Brain microvascular endothelial cell (primary cell): ENCODE measurements at regions not wholly inside any gene's neighbourhood (a gene's known extent, or its start where the extent isn't known, plus 50 kb on each side); places are given as distances from the start of the nearest gene placed in this dataset.

Experiments
- DNase-seq: peaks from one replicate; pipeline ENCODE4 v3.0.0-alpha.2; 2020
- H3K27ac ChIP-seq: fragments of 250-450 bp; sonication (Bioruptor Pico); 2 replicates; pipeline ENCODE4 v1.5.1; 2020; ENCODE audit warnings: mild to moderate bottlenecking, moderate library complexity
- H3K27me3 ChIP-seq: fragments of 250-450 bp; sonication (Bioruptor Pico); replicated peaks from 2 replicates; pipeline ENCODE4 v1.5.1; 2020; ENCODE audit warnings: mild to moderate bottlenecking
- H3K36me3 ChIP-seq: fragments of 250-450 bp; sonication (Bioruptor Pico); replicated peaks from 2 replicates; pipeline ENCODE4 v1.5.1; 2020; ENCODE audit warnings: mild to moderate bottlenecking
- H3K4me3 ChIP-seq: 2 replicates; pipeline ENCODE4 v1.5.1; 2011; ENCODE audit warnings: low read depth, mild to moderate bottlenecking, control low read depth, low read length, moderate library complexity
- in situ Hi-C: cut with HindIII; loops from 2 replicates; pipeline ENCODE4 v1.10.0; 2017; ENCODE audit warnings: low sequenced_read_pairs, low pct_ligation_motif_present
- TF ChIP-seq, protein P1 (sequence below): IDR thresholded peaks from 2 replicates; pipeline ENCODE4 v1.5.1; 2011; ENCODE audit warnings: low read depth, mild to moderate bottlenecking, moderate library complexity, low read length, control low read depth, inconsistent platforms; ENCODE audit errors: missing control alignments

DNA sequence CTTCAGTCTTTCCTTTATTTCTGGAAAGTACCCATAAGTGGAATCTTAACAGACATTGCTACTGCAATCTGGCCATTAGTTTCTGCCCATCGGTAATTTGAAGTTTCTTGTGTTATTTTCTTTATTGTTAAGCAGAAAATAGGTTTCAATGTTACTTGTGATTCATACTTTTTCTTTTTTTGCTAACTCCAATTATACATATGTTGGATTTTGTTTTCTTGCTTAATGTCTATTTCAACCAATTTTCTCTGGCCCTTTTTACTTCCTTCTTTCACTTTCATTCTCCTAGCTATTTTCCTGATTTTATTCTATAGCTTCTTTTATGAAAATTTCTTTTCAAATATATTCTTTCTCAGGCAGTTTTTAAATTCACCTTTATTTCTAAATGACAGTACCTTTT, 457.4 kb downstream of the TCERG1L start:
- DNase-seq = no peak

DNA sequence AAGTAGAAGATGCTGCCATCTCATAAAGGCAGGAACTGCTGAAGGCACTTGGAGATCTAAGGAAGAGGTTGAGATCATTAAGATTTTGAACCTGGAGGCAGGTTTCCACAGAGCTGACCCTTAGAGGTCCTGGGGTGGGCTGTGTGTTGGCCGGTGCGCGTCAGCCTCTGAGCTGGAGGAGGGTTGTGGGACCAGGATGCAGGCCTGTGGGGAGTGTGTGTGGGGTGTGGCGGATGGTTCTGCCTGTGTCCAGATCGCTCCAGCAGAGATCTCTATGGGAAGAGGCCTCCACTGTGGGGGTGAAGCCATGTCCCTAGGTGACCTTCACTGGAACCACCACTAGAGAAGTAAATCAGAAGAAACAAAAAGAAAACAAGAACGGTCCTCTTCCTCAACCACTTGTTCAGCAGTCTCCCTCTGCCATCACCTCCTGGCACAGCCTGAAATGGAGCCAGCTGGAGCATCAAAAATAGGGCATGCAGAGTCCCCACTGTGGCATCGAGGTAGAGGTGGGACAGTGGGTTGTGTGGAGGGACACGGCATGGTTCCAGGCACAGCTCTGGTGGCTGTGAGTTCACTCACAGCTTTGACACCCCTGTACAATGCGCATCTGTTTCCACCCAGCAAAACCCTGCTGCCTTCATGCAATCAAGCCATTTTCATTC, 453.8 kb downstream of the TCERG1L start:
- DNase-seq = no peak
- Histone ChIP-seq H3K27me3 (no peaks in the 10 kb centered on the region), H3K27ac (no peak overlapping the region), H3K36me3 (no peaks in the 10 kb centered on the region), H3K4me3 (no peak overlapping the region)
- TF ChIP-seq, protein P1, sequence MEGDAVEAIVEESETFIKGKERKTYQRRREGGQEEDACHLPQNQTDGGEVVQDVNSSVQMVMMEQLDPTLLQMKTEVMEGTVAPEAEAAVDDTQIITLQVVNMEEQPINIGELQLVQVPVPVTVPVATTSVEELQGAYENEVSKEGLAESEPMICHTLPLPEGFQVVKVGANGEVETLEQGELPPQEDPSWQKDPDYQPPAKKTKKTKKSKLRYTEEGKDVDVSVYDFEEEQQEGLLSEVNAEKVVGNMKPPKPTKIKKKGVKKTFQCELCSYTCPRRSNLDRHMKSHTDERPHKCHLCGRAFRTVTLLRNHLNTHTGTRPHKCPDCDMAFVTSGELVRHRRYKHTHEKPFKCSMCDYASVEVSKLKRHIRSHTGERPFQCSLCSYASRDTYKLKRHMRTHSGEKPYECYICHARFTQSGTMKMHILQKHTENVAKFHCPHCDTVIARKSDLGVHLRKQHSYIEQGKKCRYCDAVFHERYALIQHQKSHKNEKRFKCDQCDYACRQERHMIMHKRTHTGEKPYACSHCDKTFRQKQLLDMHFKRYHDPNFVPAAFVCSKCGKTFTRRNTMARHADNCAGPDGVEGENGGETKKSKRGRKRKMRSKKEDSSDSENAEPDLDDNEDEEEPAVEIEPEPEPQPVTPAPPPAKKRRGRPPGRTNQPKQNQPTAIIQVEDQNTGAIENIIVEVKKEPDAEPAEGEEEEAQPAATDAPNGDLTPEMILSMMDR = no peak
- in situ Hi-C loops = no loop called here

More for the DNA sequence above, 457.4 kb downstream of the TCERG1L start:
- in situ Hi-C loops = no loop called here
- H3K27ac ChIP-seq = no peak overlapping the region
- no peaks in the 10 kb centered on the region for H3K36me3 ChIP-seq
- H3K27me3 ChIP-seq = no peaks in the 10 kb centered on the region
- TF ChIP-seq, protein P1 = no peak
- no peak overlapping the region for H3K4me3 ChIP-seq

DNA sequence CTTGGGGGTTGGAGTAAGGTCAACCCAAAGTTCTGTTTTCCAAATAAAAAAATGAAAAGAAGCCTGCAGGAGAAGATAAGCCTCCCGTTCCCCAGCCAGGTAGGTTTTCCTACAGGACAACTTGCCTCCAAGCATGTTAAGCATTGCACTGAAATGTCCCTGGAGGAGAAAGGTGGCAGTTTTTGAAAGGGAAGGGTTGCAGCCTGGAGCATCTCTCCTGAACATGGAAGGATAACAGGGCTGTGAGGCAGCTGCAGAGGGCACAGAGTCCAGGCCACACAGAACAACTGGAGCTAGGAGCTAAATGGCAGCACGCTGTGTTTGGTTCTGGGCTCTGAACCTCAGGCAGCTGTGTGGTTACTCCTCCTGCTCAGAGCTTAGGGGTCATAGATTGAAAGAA, 452.9 kb downstream of the TCERG1L start:
- H3K36me3 ChIP-seq = no peaks in the 10 kb centered on the region
- H3K27ac ChIP-seq = no peak overlapping the region
- no peak overlapping the region for H3K4me3 ChIP-seq
- in situ Hi-C loops = no loop called here
- H3K27me3 ChIP-seq = no peaks in the 10 kb centered on the region
- DNase-seq = no peak
- TF ChIP-seq, protein P1 = no peak

DNA sequence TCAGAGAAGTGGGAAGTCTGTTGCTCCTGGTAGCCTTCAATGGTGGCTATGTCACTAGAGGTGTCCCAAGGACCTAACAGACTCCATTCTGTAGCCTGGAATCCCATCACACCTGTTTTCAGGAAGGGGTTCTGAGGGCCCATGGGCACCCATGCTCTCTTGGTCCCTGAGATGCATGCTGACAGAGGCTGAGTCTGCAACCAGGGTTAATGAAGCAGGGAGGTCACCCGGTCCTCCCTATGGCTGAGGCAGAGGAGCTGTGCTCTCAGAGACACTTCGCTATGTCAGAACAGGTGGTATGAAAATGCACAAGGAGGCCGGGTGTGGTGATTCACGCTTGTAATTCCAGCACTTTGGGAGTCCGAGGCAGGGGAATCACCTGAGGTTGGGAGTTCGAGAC, 452.1 kb downstream of the TCERG1L start:
- no peak for DNase-seq
- in situ Hi-C loops = no loop called here
- TF ChIP-seq, protein P1 = no peak
- Histone ChIP-seq H3K27ac (no peak overlapping the region), H3K27me3 (no peaks in the 10 kb centered on the region), H3K4me3 (no peak overlapping the region), H3K36me3 (no peaks in the 10 kb centered on the region)

DNA sequence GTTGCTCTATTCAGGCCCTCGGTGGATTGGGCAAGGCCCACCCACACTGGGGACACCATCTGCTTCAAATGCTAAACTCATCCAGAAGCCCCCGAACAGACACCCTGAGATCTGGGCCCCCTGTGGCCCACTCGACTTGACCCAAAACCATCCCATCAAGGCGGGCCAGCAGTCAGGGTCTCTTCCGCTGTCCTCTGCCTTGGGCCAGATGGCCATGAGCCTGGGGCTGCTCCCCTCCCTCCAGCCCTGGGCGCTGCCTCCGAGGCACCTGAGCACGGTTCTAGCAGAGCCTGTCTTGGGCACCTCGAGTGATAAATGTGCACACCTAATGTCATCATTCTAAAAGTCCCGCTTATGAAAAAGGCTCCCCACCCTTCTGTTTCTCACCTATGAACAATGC, 449.4 kb downstream of the TCERG1L start:
- no peaks in the 10 kb centered on the region for H3K36me3 ChIP-seq
- no peak overlapping the region for H3K27ac ChIP-seq
- DNase-seq = no peak
- in situ Hi-C loops = no loop called here
- TF ChIP-seq, protein P1 = no peak
- no peak overlapping the region for H3K4me3 ChIP-seq
- H3K27me3 ChIP-seq = no peaks in the 10 kb centered on the region

DNA sequence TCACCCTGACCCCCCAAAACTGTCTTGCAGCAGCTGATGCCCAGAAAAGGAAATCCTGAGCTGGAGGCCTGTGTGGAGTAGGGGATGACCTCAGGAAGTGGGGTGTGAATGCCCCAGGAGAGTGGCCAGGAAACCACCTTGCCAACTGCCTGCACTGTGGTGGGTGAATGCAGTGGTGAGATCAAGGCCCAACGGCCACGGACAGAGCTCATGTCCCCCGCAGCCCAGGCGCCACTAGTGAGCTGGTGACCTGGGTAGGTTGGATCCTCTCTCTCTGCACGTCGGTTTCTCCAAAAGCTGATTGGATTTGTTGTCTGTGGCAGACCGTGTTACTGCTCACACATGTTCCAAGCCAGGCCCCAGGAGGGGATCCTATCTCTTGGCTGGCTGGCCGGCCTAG, 448.9 kb downstream of the TCERG1L start:
- in situ Hi-C loops = no loop called here

More for the DNA sequence above, 448.9 kb downstream of the TCERG1L start:
- no peaks in the 10 kb centered on the region for H3K36me3 ChIP-seq
- TF ChIP-seq, protein P1 = no peak
- DNase-seq = no peak
- H3K4me3 ChIP-seq = no peak overlapping the region
- H3K27me3 ChIP-seq = no peaks in the 10 kb centered on the region
- H3K27ac ChIP-seq = no peak overlapping the region
